OCI-M2 (cell line): ENCODE measurements at regions not wholly inside any gene's neighbourhood (a gene's known extent, or its start where the extent isn't known, plus 50 kb on each side); places are given as distances from the start of the nearest gene placed in this dataset.

ENCODE experiments used
- DNase-seq: peaks from one replicate; lab custom pipeline; 2025; ENCODE audit not compliant: unreplicated experiment; lab: John Stamatoyannopoulos, UW

GRCh38 chr3:194768586-194768985 lies 82.9 kb downstream of the FAM43A start:
- DNase-seq, result no peak

- peak; percentile 66 for DNase-seq
Observed at GRCh38 chr3:194769020-194769643, 83.4 kb downstream of the FAM43A start.

GRCh38 chr3:194772241-194773000 lies 86.7 kb downstream of the FAM43A start:
- no peak for DNase-seq

GRCh38 chr3:194773216-194773615 lies 87.5 kb downstream of the FAM43A start:
- DNase-seq, result no peak

- DNase-seq, result no peak
Observed at GRCh38 chr3:194773771-194774455, 88.2 kb downstream of the FAM43A start.

GRCh38 chr3:194775266-194775665 lies 89.6 kb downstream of the FAM43A start:
- DNase-seq, result no peak

- DNase-seq, result no peak
Observed at GRCh38 chr3:194775731-194776130, 90.0 kb downstream of the FAM43A start.

- no peak for DNase-seq
Observed at GRCh38 chr3:194777729-194778128, 92.0 kb downstream of the FAM43A start.

GRCh38 chr3:194779729-194780224 lies 94.1 kb downstream of the FAM43A start:
- DNase-seq, result no peak

- DNase-seq, result no peak
Observed at GRCh38 chr3:194780706-194781105, 95.0 kb downstream of the FAM43A start.

GRCh38 chr3:194781617-194782016 lies 95.9 kb downstream of the FAM43A start:
- DNase-seq, result no peak

- no peak for DNase-seq
Observed at GRCh38 chr3:194782698-194783404, 97.2 kb downstream of the FAM43A start.

- DNase-seq, result no peak
Observed at GRCh38 chr3:194784361-194784760, 98.7 kb downstream of the FAM43A start.

- DNase-seq, result no peak
Observed at GRCh38 chr3:194785315-194785714, 99.6 kb downstream of the FAM43A start.

GRCh38 chr3:194787072-194787471 lies 101.4 kb downstream of the FAM43A start:
- no peak for DNase-seq

GRCh38 chr3:194787650-194788049 lies 102.0 kb downstream of the FAM43A start:
- DNase-seq, result no peak

- DNase-seq, result no peak
Observed at GRCh38 chr3:194792368-194792767, 106.7 kb downstream of the FAM43A start.

GRCh38 chr3:194797555-194798250 lies 112.0 kb downstream of the FAM43A start:
- no peak for DNase-seq

- DNase-seq, result no peak
Observed at GRCh38 chr3:194798486-194798885, 112.8 kb downstream of the FAM43A start.

GRCh38 chr3:194800002-194800401 lies 114.3 kb downstream of the FAM43A start:
- no peak for DNase-seq
